ENCODE measurements at regions not wholly inside any gene's neighbourhood (a gene's known extent, or its start where the extent isn't known, plus 50 kb on each side); places are given as distances from the start of the nearest gene placed in this dataset.

DNA sequence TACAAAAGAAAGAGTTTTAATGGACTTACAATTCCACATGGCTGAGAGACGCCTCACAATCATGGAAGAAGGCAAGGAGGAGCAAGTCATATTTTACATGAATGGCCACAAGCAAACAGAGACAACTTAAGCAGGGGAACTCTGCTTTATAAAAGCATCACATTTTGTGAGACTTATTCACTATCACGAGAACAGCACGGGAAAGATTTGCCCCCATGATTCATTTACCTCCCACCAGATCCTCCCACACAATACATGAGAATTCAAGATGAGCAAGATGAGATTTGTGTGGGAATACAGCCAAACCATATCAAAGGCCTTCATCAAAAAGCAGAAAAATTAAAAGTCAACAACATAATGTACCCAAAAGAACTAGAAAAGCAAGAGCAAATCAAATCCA lies 111.0 kb upstream of the RPRM start:
- TF ChIP-seq EZH2 (IDR thresholded peaks at IDR 0.05) (no peak), POLR2AphosphoS5 (IDR thresholded peaks at IDR 0.05; ENCODE audit: borderline replicate concordance, low read depth, low read length) (no peak), FOXP2 (optimal IDR thresholded peaks at IDR 0.05; ENCODE audit: control extremely low read depth, extremely low read length, insufficient read depth) (no peak)

All from SK-N-MC (cell line).